Gastroesophageal sphincter (tissue), 3 donors: ENCODE measurements at regions not wholly inside any gene's neighbourhood (a gene's known extent, or its start where the extent isn't known, plus 50 kb on each side); places are given as distances from the start of the nearest gene placed in this dataset.

Experiments used
- EP300 ChIP-seq: sonication (generic); formaldehyde crosslinking; IDR thresholded peaks from one replicate; pipeline ENCODE4 v1.6.1; 2017; ENCODE audit warnings: antibody characterized with exemption, mild to moderate bottlenecking
- POLR2A ChIP-seq, 2 donors: fragments of 450-650 bp; IDR thresholded peaks; one replicate each; pipeline ENCODE4 v1.6.1; 2017; ENCODE audit warnings: antibody characterized with exemption in 2 of 2, mild to moderate bottlenecking in 2 of 2, moderate library complexity in 1 of 2
- POLR2AphosphoS5 ChIP-seq: sonication (generic); formaldehyde crosslinking; IDR thresholded peaks from one replicate; pipeline ENCODE4 v1.6.1; 2017; ENCODE audit warnings: antibody characterized with exemption
- TF ChIP-seq, protein P1 (sequence below), 4 experiments: fragments of 200-600 bp in 2 of 4; fragments of 450-650 bp in 2 of 4; sonication (generic) in 1 of 4; IDR thresholded peaks; one replicate each; pipeline ENCODE4 v1.5.1; 2017 to 2019; ENCODE audit warnings: antibody characterized with exemption in 4 of 4, mild to moderate bottlenecking in 2 of 4, moderate library complexity in 2 of 4

DNA sequence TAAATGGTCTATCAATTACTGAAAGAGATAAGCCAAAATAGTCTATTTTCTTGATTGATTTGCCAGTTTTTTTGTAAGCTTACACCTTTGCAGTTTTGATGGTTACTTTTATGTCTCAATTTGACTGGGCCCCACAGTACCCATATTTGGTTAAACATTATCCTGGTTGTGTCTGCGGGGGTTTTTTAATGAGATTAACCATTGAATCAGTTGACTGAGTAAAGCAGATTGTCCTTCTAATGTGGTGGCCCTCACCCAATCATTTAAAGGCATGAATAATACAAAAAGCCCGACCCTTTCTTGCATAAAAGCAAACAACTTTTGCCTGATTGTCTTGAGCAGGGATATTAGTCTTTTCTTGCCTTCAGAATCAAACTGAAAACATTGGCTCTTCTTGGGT lies 650.0 kb upstream of the RGS18 start:
- TF ChIP-seq POLR2A (IDR thresholded peaks at IDR 0.05) (no peak), EP300 (no peak), POLR2AphosphoS5 (no peak)
- TF ChIP-seq, protein P1, sequence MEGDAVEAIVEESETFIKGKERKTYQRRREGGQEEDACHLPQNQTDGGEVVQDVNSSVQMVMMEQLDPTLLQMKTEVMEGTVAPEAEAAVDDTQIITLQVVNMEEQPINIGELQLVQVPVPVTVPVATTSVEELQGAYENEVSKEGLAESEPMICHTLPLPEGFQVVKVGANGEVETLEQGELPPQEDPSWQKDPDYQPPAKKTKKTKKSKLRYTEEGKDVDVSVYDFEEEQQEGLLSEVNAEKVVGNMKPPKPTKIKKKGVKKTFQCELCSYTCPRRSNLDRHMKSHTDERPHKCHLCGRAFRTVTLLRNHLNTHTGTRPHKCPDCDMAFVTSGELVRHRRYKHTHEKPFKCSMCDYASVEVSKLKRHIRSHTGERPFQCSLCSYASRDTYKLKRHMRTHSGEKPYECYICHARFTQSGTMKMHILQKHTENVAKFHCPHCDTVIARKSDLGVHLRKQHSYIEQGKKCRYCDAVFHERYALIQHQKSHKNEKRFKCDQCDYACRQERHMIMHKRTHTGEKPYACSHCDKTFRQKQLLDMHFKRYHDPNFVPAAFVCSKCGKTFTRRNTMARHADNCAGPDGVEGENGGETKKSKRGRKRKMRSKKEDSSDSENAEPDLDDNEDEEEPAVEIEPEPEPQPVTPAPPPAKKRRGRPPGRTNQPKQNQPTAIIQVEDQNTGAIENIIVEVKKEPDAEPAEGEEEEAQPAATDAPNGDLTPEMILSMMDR (IDR thresholded peaks at IDR 0.05), result no peak
